Endothelial cell of umbilical vein (primary cell): ENCODE measurements at regions not wholly inside any gene's neighbourhood (a gene's known extent, or its start where the extent isn't known, plus 50 kb on each side); places are given as distances from the start of the nearest gene placed in this dataset.

ENCODE experiments used
- BruUV-seq: library from RNA; stranded (reverse); fragments of 400-500 nt; replicated peaks from 2 replicates; lab custom pipeline; 2021; lab: Mats Ljungman, UMichigan
- CTCF ChIA-PET: fragments of 300-600, 350-600 bp; sonication (Branson Sonifier 250); formaldehyde crosslinking; loops from one replicate; lab custom pipeline; 2021; ENCODE audit warnings: antibody characterized with exemption, inconsistent platforms; lab: Charles Lee
- POLR2A ChIA-PET: fragments of 300-600, 350-600 bp; sonication (Branson Sonifier 250); formaldehyde crosslinking; loops from one replicate; lab custom pipeline; 2021; ENCODE audit warnings: antibody characterized with exemption, inconsistent platforms; lab: Charles Lee
- DNase-seq: peaks from one replicate; pipeline ENCODE4 v3.0.0-alpha.2; 2011; ENCODE audit warnings: low read depth, low spot score
- FAIRE-seq: peaks from 2 replicates; lab custom pipeline; 2011; peaks lifted over from hg19 to GRCh38; lab: Jason Lieb, UNC
- H2AFZ ChIP-seq: 2 replicates; pipeline ENCODE4 v1.6.0; 2012; ENCODE audit warnings: low read depth, low read length, control low read depth, inconsistent platforms
- H3K27ac ChIP-seq: 2 replicates; pipeline ENCODE4 v1.5.1; 2011; ENCODE audit warnings: low read depth, mild to moderate bottlenecking, control low read depth, low read length, moderate library complexity; ENCODE audit not compliant: insufficient read depth
- H3K27me3 ChIP-seq, 2 experiments: 2 replicates each; pipeline versions ENCODE4 v1.6.0 to v1.6.1; 2011; ENCODE audit warnings: low read length in 2 of 2, mixed read lengths in 1 of 2; ENCODE audit not compliant: control insufficient read depth in 2 of 2, insufficient read depth in 2 of 2
- H3K36me3 ChIP-seq, 2 experiments: 2 replicates in 1 of 2; 3 replicates in 1 of 2; pipeline ENCODE4 v1.5.1; 2011; ENCODE audit warnings: low read length in 2 of 2, mild to moderate bottlenecking in 1 of 2, moderate library complexity in 1 of 2; ENCODE audit not compliant: control insufficient read depth in 2 of 2, insufficient read depth in 2 of 2; ENCODE audit errors: extremely low read depth in 1 of 2
- H3K4me1 ChIP-seq: 3 replicates; pipeline ENCODE4 v1.5.1; 2011; ENCODE audit warnings: mild to moderate bottlenecking, low read length; ENCODE audit not compliant: control insufficient read depth, insufficient read depth; ENCODE audit errors: extremely low read depth
- H3K4me2 ChIP-seq: 2 replicates; pipeline ENCODE4 v1.6.1; 2011; ENCODE audit warnings: low read length, control low read depth, mixed read lengths; ENCODE audit not compliant: insufficient read depth
- H3K4me3 ChIP-seq, 3 experiments: fragments of 200-600 bp in 1 of 3; sonication (generic), shearing (Covaris generic) in 1 of 3; replicated peaks in 1 of 3; 2 replicates each; pipeline ENCODE4 v1.5.1; 2011 to 2016; ENCODE audit warnings: control low read depth in 3 of 3, low read length in 3 of 3, mild to moderate bottlenecking in 2 of 3, inconsistent platforms in 1 of 3, low read depth in 1 of 3, moderate library complexity in 1 of 3; ENCODE audit not compliant: insufficient read depth in 1 of 3
- H3K79me2 ChIP-seq: 2 replicates; pipeline ENCODE4 v1.6.0; 2012; ENCODE audit warnings: low read length, inconsistent platforms; ENCODE audit not compliant: control insufficient read depth, insufficient read depth
- H3K9ac ChIP-seq: replicated peaks from 2 replicates; pipeline ENCODE3; 2011; ENCODE audit warnings: low read length, control low read depth; ENCODE audit not compliant: insufficient read depth; ENCODE audit errors: extremely low read depth
- H3K9me1 ChIP-seq: replicated peaks from 3 replicates; pipeline ENCODE4 v1.6.0; 2011; ENCODE audit warnings: mild to moderate bottlenecking, low read length; ENCODE audit not compliant: control insufficient read depth, insufficient read depth; ENCODE audit errors: extremely low read depth
- H3K9me3 ChIP-seq: replicated peaks from 2 replicates; pipeline ENCODE4 v1.5.1; 2012; ENCODE audit warnings: low read length, inconsistent platforms; ENCODE audit not compliant: control insufficient read depth, insufficient read depth
- H4K20me1 ChIP-seq: replicated peaks from 2 replicates; pipeline ENCODE3; 2011; ENCODE audit warnings: mild to moderate bottlenecking, low read length; ENCODE audit not compliant: control insufficient read depth, insufficient read depth; ENCODE audit errors: extremely low read depth
- EZH2 ChIP-seq: IDR thresholded peaks from 2 replicates; pipeline ENCODE4 v1.6.1; 2012; ENCODE audit warnings: borderline replicate concordance, low read depth, mild to moderate bottlenecking, moderate library complexity, low read length, inconsistent platforms; ENCODE audit not compliant: severe bottlenecking
- FOS ChIP-seq: IDR thresholded peaks from 2 replicates; pipeline ENCODE4 v1.6.1; 2011; ENCODE audit warnings: mild to moderate bottlenecking, low read length, moderate library complexity, borderline replicate concordance; ENCODE audit not compliant: insufficient read depth
- JUN ChIP-seq: IDR thresholded peaks from 2 replicates; pipeline ENCODE4 v1.6.1; 2011; ENCODE audit warnings: borderline replicate concordance, low read depth; ENCODE audit not compliant: insufficient read length, insufficient read depth
- MYC ChIP-seq: IDR thresholded peaks from one replicate; pipeline ENCODE4 v1.6.1; 2011; ENCODE audit warnings: mild to moderate bottlenecking, low read depth, low read length
- POLR2A ChIP-seq: IDR thresholded peaks from 2 replicates; pipeline ENCODE4 v1.6.1; 2012; ENCODE audit warnings: low read depth, mild to moderate bottlenecking, control low read depth, low read length
- POLR2AphosphoS5 ChIP-seq: IDR thresholded peaks from 2 replicates; pipeline ENCODE4 v1.6.1; 2012; ENCODE audit warnings: low read depth, mild to moderate bottlenecking, control low read depth, low read length, moderate library complexity; ENCODE audit not compliant: insufficient read depth
- dilution Hi-C: fragments of 300-500 bp; cut with MboI; formaldehyde crosslinking; loops from one replicate; pipeline ENCODE4 v1.15.0; 2019; ENCODE audit warnings: low sequenced_read_pairs; ENCODE audit not compliant: extremely low pct_ligation_motif_present
- intact Hi-C: fragments of 100-400 bp; cut with micrococcal nuclease; formaldehyde crosslinking; loops from one replicate; pipeline ENCODE4 v1.10.0; 2022
- TF ChIP-seq, protein P1 (sequence below), 2 donors: IDR thresholded peaks; 1 replicate in 1 of 2; 2 replicates in 1 of 2; pipeline ENCODE4 v1.5.1; 2011; ENCODE audit warnings: low read length in 2 of 2, mild to moderate bottlenecking in 2 of 2, moderate library complexity in 2 of 2, control low read depth in 1 of 2, inconsistent platforms in 1 of 2, low read depth in 1 of 2; ENCODE audit not compliant: insufficient read depth in 1 of 2; ENCODE audit errors: extremely low read depth in 1 of 2
- TF ChIP-seq, protein P2 (sequence below): IDR thresholded peaks from 2 replicates; pipeline ENCODE4 v1.6.1; 2011; ENCODE audit not compliant: insufficient read depth, insufficient read length

DNA sequence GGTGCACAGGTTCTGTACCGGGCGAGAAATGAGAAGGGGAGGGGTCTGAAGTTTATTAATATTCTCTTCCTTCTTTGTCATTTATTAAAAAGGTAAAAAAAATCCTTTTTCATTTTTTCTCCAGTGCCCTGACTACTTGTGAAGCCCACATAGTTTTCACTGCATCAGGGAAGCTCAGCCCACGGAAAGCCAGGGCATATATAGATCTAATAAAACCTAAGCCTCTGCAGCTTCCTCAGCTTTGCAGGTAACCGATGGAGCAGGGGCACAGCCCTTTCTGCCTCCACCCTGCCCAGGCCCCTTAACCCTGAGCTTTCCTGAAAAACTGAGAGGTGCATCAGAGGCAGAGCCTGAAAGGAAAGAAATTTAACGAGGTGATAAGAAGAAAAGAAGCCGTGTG is 140.1 kb downstream of the NXPE2 start:
- DNase-seq (no peak), FAIRE-seq (no peak)
- H3K9ac ChIP-seq: no peak overlapping the region
- H4K20me1 ChIP-seq: no peaks in the 10 kb centered on the region
- H3K79me2 ChIP-seq: no peaks in the 10 kb centered on the region
- no peaks in the 10 kb centered on the region for H3K9me1 ChIP-seq
- H3K4me3 ChIP-seq: no peak overlapping the region
- dilution Hi-C loops (no loop called here), intact Hi-C loops (no loop called here)
- no peaks in the 10 kb centered on the region for H3K9me3 ChIP-seq
- H3K4me2 ChIP-seq: no peak overlapping the region
- H3K36me3 ChIP-seq: no peaks in the 10 kb centered on the region
- ChIA-PET POLR2A (no interaction called here), CTCF (no interaction called here)
- no TSS peak for BruUV-seq
- no peaks in the 10 kb centered on the region for H3K27me3 ChIP-seq
- no peak overlapping the region for H2AFZ ChIP-seq
- no peak overlapping the region for H3K27ac ChIP-seq
- no peaks in the 10 kb centered on the region for H3K4me1 ChIP-seq
- TF ChIP-seq POLR2AphosphoS5 (no peak), JUN (no peak), FOS (no peak), POLR2A (no peak), EZH2 (no peak), MYC (no peak)
- TF ChIP-seq, protein P1, sequence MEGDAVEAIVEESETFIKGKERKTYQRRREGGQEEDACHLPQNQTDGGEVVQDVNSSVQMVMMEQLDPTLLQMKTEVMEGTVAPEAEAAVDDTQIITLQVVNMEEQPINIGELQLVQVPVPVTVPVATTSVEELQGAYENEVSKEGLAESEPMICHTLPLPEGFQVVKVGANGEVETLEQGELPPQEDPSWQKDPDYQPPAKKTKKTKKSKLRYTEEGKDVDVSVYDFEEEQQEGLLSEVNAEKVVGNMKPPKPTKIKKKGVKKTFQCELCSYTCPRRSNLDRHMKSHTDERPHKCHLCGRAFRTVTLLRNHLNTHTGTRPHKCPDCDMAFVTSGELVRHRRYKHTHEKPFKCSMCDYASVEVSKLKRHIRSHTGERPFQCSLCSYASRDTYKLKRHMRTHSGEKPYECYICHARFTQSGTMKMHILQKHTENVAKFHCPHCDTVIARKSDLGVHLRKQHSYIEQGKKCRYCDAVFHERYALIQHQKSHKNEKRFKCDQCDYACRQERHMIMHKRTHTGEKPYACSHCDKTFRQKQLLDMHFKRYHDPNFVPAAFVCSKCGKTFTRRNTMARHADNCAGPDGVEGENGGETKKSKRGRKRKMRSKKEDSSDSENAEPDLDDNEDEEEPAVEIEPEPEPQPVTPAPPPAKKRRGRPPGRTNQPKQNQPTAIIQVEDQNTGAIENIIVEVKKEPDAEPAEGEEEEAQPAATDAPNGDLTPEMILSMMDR (IDR thresholded peaks at IDR 0.05; ENCODE audit: extremely low read depth in 1 of 2, insufficient read depth in 1 of 2, low read depth in 1 of 2, low read length in 2 of 2): no peak
- TF ChIP-seq, protein P2, sequence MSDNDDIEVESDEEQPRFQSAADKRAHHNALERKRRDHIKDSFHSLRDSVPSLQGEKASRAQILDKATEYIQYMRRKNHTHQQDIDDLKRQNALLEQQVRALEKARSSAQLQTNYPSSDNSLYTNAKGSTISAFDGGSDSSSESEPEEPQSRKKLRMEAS: no peak
